ENCODE measurements at regions not wholly inside any gene's neighbourhood (a gene's known extent, or its start where the extent isn't known, plus 50 kb on each side); places are given as distances from the start of the nearest gene placed in this dataset.

- TF ChIP-seq POLR2A (IDR thresholded peaks at IDR 0.05) (no peak), CTCF (IDR thresholded peaks at IDR 0.05) (no peak)
Measured at GRCh38 chr11:116117331-116118137, 613.3 kb upstream of the CADM1 start.
